Heart left ventricle (tissue), 16 donors: ENCODE measurements at regions not wholly inside any gene's neighbourhood (a gene's known extent, or its start where the extent isn't known, plus 50 kb on each side); places are given as distances from the start of the nearest gene placed in this dataset.

Source experiments
- ATAC-seq, 4 donors: fragments of 200-7000 bp; cut with Tn5 transposase; one replicate each; pipeline ENCODE4 v1.9.1; 2020 to 2022; ENCODE audit warnings: moderate library complexity in 4 of 4, mild to moderate bottlenecking in 3 of 4, moderate number of reproducible peaks in 1 of 4
- DNase-seq, 5 donors: peaks; one replicate each; pipeline ENCODE4 v3.0.0-alpha.2; 2020
- H3K27ac ChIP-seq, 12 donors: fragments of 200-600 bp; sonication (generic) in 4 of 12; one replicate each; pipeline versions ENCODE4 v1.5.0 to v1.8.0; 2016 to 2022; ENCODE audit warnings: mild to moderate bottlenecking in 2 of 12
- H3K27me3 ChIP-seq, 9 donors: fragments of 200-600 bp; sonication (generic) in 2 of 9; one replicate each; pipeline versions ENCODE4 v1.5.1 to v1.8.0; 2016 to 2022; ENCODE audit warnings: mild to moderate bottlenecking in 3 of 9
- H3K36me3 ChIP-seq, 9 donors: fragments of 200-600 bp; sonication (generic) in 2 of 9; one replicate each; pipeline versions ENCODE4 v1.5.0 to v1.8.0; 2018 to 2022; ENCODE audit warnings: mild to moderate bottlenecking in 2 of 9
- H3K4me1 ChIP-seq, 12 donors: fragments of 200-600 bp; sonication (generic) in 4 of 12; one replicate each; pipeline versions ENCODE4 v1.5.0 to v1.8.0; 2016 to 2022; ENCODE audit warnings: mild to moderate bottlenecking in 3 of 12
- H3K4me3 ChIP-seq, 12 donors: fragments of 200-600 bp; sonication (generic) in 4 of 12; one replicate each; pipeline versions ENCODE4 v1.5.0 to v1.8.0; 2017 to 2022; ENCODE audit warnings: mild to moderate bottlenecking in 9 of 12, moderate library complexity in 4 of 12
- H3K9me3 ChIP-seq, 12 donors: fragments of 200-600 bp; sonication (generic) in 4 of 12; one replicate each; pipeline versions ENCODE4 v1.5.0 to v1.8.0; 2016 to 2022; ENCODE audit warnings: mild to moderate bottlenecking in 1 of 12
- POLR2A ChIP-seq, 2 donors: fragments of 450-650 bp; IDR thresholded peaks; one replicate each; pipeline ENCODE4 v1.6.1; 2017; ENCODE audit warnings: antibody characterized with exemption in 2 of 2, mild to moderate bottlenecking in 2 of 2, moderate library complexity in 2 of 2
- WGBS, 4 donors: extraction: QIAGEN DNeasy Blood & Tissue Kit in 2 of 4; methylation state at CpG; one replicate each; pipeline versions ENCODE4 v1.1.5 to v1.1.7; 2013 to 2018; 5-methylcytosine and 5-hydroxymethylcytosine counted together
- intact Hi-C, 10 donors: fragments of 100-400 bp; cut with DNase I; formaldehyde crosslinking; loops; one replicate each; pipeline versions ENCODE4 v1.11.1 to v1.14.2; 2022
- TF ChIP-seq, protein P1 (sequence below), 12 donors: fragments of 200-600 bp; sonication (generic) in 4 of 12; IDR thresholded peaks; one replicate each; pipeline versions ENCODE4 v1.5.0 to v1.8.0; 2018 to 2022; ENCODE audit warnings: antibody characterized with exemption in 12 of 12, mild to moderate bottlenecking in 5 of 12
- donor health status: ischemic (EF 13 %, LVEDD 7.1; RV severe dilation, severe dysfunction).
- donor health status: healthy with polysubstance abuse.
- donor health status: DM: no; HTN: yes; CAD: no.
- donor health status: DM: no; HTN: no; CAD: no.
- donor health status: ischemic (EF 25% LVEDD 6.9; RV normal size, moderate dysfunction).
- donor health status: ischemic (EF 25% LVEDD 5.7; RV mildly dilated, moderate dysfunction).
- donor health status: healthy.
- donor health status: DM: yes; HTN: yes; CAD: no.
- donor health status: ischemic (EF 35%, LVEDD 5.7; RV mildly dilated, moderate dysfunction).
- donor health status: nonischemic (EF 11% LVEDD 7.7; RV severe dilation, severe dysfunction).
- donor health status: DM: yes; HTN: yes; CAD: no.
- donor health status: PGD.
- donor health status: ischemic (EF 29% LVEDD 5.4; RV normal size, mild dysfunction).
- donor health status: nonischemic (EF 23%, LVEDD 6.1; RV moderate dilation, normal function).

DNA sequence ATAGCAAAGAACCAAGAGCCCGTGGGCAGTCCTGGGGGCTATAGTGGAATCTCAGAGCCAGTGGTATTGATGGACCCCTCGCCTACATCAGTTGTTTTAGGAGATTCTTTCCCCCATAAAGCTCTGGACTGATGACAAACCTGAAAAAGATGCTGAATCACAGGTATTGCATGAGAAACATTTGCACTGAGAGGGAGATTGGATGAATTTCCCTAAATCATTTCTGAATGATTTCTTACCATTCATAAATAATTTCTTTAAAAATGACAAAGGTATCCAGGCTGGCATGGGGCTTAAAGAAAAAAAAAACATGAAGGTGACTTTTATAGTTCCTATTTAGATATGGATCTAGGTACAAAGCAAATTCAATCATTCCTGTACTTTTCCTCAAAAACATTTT lies 54.0 kb upstream of the SLIT3 start:
- Histone ChIP-seq H3K27ac (no peak overlapping the region), H3K4me3 (no peak overlapping the region), H3K9me3 (no peaks in the 10 kb centered on the region), H3K27me3 (no peaks in the 10 kb centered on the region), H3K36me3 (no peaks in the 10 kb centered on the region), H3K4me1 (peaks cover 0 to 2% (median 0%) of the 10 kb centered on the region in 12 donors)
- ATAC-seq, result no peak
- TF ChIP-seq POLR2A (IDR thresholded peaks at IDR 0.05), result no peak
- TF ChIP-seq, protein P1, sequence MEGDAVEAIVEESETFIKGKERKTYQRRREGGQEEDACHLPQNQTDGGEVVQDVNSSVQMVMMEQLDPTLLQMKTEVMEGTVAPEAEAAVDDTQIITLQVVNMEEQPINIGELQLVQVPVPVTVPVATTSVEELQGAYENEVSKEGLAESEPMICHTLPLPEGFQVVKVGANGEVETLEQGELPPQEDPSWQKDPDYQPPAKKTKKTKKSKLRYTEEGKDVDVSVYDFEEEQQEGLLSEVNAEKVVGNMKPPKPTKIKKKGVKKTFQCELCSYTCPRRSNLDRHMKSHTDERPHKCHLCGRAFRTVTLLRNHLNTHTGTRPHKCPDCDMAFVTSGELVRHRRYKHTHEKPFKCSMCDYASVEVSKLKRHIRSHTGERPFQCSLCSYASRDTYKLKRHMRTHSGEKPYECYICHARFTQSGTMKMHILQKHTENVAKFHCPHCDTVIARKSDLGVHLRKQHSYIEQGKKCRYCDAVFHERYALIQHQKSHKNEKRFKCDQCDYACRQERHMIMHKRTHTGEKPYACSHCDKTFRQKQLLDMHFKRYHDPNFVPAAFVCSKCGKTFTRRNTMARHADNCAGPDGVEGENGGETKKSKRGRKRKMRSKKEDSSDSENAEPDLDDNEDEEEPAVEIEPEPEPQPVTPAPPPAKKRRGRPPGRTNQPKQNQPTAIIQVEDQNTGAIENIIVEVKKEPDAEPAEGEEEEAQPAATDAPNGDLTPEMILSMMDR (IDR thresholded peaks at IDR 0.05), result no peak
- 53 to 76% (median 66%) methylated on average over 2 of the region's 2 CpGs for WGBS, 4 donors
- no peak for DNase-seq
- intact Hi-C loops, result no loop called here

- ATAC-seq (no peak), DNase-seq (no peak)
- Histone ChIP-seq H3K27ac (no peak overlapping the region), H3K27me3 (peaks cover 0 to 1% (median 0%) of the 10 kb centered on the region in 9 donors), H3K4me1 (peaks cover 0 to 2% (median 0%) of the 10 kb centered on the region in 12 donors), H3K36me3 (no peaks in the 10 kb centered on the region), H3K4me3 (no peak overlapping the region), H3K9me3 (no peaks in the 10 kb centered on the region)
- TF ChIP-seq, protein P1 (IDR thresholded peaks at IDR 0.05), result no peak
- no peak for TF ChIP-seq POLR2A (IDR thresholded peaks at IDR 0.05)
- intact Hi-C loops, result no loop called here
- 63 to 88% (median 68%) methylated on average over 1 of the region's 1 CpG for WGBS, 4 donors
Observed at GRCh38 chr5:169354263-169354662, 53.3 kb upstream of the SLIT3 start.

DNA sequence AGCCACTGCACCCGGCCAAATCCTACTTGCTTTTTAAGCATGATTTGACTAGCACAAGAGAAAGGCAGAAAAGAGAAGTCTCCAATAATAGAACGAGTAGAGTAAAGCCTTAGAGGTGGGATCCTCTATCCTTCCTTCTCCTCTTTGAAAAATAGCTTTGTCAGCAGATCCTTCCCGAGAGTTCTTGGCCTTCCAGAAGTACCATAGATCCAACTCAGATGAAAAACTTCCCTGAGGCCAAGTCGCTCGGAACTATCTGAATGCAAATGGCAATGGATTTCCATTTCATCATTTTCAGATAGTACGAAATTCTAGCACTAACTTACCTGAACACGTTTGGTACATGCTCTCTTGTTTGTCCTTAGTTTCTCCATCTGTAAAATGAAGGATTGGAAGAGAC lies 52.0 kb upstream of the SLIT3 start:
- Histone ChIP-seq H3K27ac (no peak overlapping the region), H3K27me3 (peaks cover 0 to 8% (median 0%) of the 10 kb centered on the region in 9 donors), H3K4me1 (peaks cover 0 to 2% (median 0%) of the 10 kb centered on the region in 12 donors), H3K4me3 (no peak overlapping the region), H3K36me3 (no peaks in the 10 kb centered on the region), H3K9me3 (no peaks in the 10 kb centered on the region)
- intact Hi-C loops, result no loop called here
- DNase-seq, result no peak
- WGBS, 4 donors, result 79 to 89% (median 83%) methylated on average over 7 of the region's 7 CpGs
- ATAC-seq, result no peak
- TF ChIP-seq, protein P1 (IDR thresholded peaks at IDR 0.05), result no peak
- no peak for TF ChIP-seq POLR2A (IDR thresholded peaks at IDR 0.05)

DNA sequence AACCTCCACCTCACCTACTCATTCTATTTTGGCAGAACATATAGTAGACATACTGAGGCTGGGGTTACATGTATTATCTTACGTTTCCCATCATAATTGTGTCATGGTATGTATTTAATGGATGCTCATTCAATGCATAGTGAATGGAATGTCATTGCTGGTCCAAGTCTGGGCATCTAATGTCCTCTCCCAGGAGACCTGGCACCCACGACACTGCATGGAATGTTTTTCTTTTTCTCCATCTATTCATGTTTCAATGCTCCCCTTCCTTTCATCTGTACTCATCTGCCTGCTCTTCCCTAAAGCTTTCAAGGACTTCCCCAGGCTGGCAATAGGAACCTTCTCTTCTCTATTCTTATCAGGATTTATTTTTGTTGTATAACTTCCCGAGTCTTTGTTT lies 50.8 kb upstream of the SLIT3 start:
- TF ChIP-seq POLR2A (IDR thresholded peaks at IDR 0.05), result no peak
- TF ChIP-seq, protein P1 (IDR thresholded peaks at IDR 0.05), result no peak
- Histone ChIP-seq H3K36me3 (no peaks in the 10 kb centered on the region), H3K4me1 (peaks cover 0 to 2% (median 0%) of the 10 kb centered on the region in 12 donors), H3K27me3 (peaks cover 0 to 12% (median 0%) of the 10 kb centered on the region in 9 donors), H3K4me3 (no peak overlapping the region), H3K27ac (no peak overlapping the region), H3K9me3 (no peaks in the 10 kb centered on the region)
- intact Hi-C loops, result no loop called here
- no peak for ATAC-seq
- 70 to 76% (median 73%) methylated on average over 3 of the region's 3 CpGs for WGBS, 4 donors
- no peak for DNase-seq
